Iris pigment epithelial cell (primary cell): ENCODE measurements at regions not wholly inside any gene's neighbourhood (a gene's known extent, or its start where the extent isn't known, plus 50 kb on each side); places are given as distances from the start of the nearest gene placed in this dataset.
A peak's percentile ranks its signal among the peaks of the same experiment; 100 is the strongest.

Experiments
- DNase-seq: peaks from one replicate; pipeline ENCODE4 v3.0.0-alpha.2; 2011; ENCODE audit warnings: low read depth

GRCh38 chr3:115475178-115476041, 147.9 kb upstream of the GAP43 start:
- DNase-seq: no peak

DNA sequence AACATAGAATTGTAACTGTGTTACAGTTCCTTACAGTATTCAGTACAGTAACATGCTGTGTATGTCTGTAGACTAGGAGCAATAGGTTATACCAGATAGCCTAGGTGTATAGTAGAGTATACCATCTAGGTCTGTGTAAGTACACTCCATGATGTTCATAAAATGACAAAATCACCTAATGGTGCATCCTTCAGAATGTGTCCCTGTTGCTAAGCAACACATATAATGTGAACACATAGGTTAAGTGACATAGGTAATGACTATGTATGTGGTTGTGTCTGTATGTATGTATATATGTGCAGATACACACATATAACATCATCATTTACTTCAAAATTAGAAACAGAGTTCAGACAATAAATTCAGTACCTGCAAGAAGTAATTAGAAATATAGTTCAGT, 146.8 kb upstream of the GAP43 start:
- DNase-seq: no peak

GRCh38 chr3:115478359-115478758, 145.0 kb upstream of the GAP43 start:
- DNase-seq: no peak

- no peak for DNase-seq
These were observed 136.4 kb upstream of the GAP43 start for GRCh38 chr3:115486880-115487279.

DNA sequence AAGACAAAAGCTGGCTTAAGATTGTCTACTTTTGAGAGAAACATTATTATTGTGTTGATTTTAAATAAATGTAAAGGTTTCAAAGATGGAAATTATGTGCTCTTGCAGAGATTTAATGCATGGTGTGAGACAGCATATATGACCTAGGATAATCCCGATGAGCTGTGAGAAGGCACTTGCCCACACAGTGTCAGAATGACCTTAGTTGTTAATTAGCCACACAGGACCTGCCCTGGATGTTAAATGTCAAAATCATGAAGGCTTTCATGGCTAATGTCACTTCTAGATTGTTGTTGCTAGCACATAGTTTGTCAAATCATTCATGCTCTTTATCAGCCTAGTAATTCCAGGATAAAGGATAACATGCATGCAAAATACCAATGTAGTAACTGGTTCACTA, 135.3 kb upstream of the GAP43 start:
- no peak for DNase-seq

DNA sequence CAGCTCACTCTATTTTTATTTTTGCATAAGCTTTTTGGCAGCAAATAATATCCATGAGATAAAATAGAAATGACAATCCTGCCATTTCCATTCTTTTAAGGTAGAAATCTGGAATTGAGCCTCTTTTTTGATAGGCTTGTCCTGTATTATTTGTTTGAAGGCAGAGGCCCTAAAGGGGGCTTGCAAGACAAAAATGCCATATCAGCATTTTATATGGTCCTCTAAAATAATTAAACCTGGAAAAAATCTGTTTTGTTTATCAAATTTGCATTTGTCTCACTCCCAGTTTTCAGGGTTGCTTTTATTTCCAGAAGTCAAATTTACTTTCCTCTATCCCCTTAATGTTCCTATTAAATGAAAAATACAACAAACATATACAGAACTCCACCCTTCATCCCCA, 134.9 kb upstream of the GAP43 start:
- no peak for DNase-seq

- no peak for DNase-seq
These were observed 128.5 kb upstream of the GAP43 start for GRCh38 chr3:115494826-115495225.

DNA sequence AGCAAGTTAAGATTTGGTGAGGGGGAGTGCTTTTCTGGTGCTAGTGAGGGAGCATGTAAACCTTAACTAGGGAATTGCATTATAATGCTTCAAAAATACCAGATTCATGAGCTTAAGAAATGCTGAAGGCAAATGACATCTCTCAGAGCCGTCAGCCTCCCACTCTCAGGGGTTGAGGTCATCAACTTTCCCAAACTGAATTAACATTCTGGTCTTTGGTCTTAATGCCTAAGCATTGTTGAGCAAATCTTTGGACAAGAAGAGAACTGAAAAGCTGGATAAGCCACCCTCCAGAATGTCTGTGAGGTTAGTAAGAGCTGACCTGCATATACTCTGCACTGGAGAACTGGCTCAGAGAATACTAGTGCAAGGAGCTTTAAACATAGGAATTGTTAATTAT, 124.9 kb upstream of the GAP43 start:
- DNase-seq: no peak

DNA sequence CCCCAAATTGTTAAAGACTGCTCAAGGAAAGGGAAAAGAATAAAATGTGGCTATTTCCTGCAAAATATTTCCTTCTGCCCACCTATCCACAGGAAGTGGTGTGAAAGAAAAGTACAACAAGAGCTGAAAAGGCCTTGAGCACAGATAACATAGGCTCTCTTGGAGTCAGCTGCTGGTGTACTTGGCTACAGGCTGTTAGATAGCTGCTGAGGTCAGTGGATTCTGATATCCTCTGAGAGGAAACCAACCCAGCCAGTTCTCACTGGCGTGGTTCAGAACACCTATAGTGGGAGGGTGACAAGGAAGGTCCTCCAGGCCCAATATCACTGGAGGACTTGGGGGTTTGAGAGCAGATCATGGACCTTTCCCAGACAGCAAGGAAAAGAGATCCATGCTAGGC, 124.4 kb upstream of the GAP43 start:
- no peak for DNase-seq

GRCh38 chr3:115499666-115500065, 123.6 kb upstream of the GAP43 start:
- no peak for DNase-seq

GRCh38 chr3:115500795-115501194, 122.5 kb upstream of the GAP43 start:
- DNase-seq: no peak

GRCh38 chr3:115502128-115502527, 121.2 kb upstream of the GAP43 start:
- no peak for DNase-seq

DNA sequence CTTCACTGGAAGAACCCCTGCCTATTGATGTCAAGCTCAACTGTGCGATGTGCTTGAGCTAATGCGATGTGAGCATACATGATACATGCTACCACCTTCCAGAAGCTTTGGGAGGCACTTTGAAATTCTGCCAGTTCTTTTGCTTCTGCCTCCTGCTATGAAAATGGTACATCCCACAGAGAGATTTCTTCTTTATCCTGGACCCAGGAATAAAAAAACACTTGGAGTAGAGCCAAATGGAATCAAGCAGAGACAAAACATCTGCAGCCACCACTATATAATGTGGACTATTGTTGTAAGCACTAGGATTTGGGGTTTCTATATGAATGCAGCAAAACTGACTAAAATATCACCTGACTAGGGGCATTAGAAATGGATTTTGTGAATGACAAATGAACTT, 119.9 kb upstream of the GAP43 start:
- no peak for DNase-seq

DNA sequence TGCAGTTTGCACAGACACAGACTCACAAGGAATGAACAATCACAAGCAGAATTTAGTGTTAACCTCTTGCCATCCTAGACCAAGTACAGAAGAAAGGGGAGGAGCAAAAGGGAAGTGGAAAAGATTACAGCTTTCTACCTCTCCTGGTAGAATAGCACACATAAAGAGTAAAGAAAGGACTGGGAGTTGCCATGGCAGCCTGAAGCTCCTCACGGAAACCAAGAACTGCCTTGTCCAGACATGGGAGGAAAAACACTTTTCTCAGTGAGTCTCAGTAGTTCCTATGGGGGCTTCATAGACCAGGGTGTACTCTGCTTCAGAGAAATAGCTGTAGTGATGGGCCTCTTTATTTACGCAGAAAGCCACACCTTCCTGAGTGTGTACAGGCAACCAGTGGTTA, 114.7 kb upstream of the GAP43 start:
- no peak for DNase-seq

- peak; percentile 25 for DNase-seq
These were observed 110.5 kb upstream of the GAP43 start for GRCh38 chr3:115512565-115513415.

GRCh38 chr3:115513416-115513800, 109.9 kb upstream of the GAP43 start:
- DNase-seq: no peak

GRCh38 chr3:115517457-115518050, 105.8 kb upstream of the GAP43 start:
- no peak for DNase-seq

- DNase-seq: peak; percentile 45
These were observed 105.0 kb upstream of the GAP43 start for GRCh38 chr3:115518100-115518852.

GRCh38 chr3:115520241-115520640, 103.1 kb upstream of the GAP43 start:
- no peak for DNase-seq

GRCh38 chr3:115520651-115521245, 102.6 kb upstream of the GAP43 start:
- DNase-seq: no peak

DNA sequence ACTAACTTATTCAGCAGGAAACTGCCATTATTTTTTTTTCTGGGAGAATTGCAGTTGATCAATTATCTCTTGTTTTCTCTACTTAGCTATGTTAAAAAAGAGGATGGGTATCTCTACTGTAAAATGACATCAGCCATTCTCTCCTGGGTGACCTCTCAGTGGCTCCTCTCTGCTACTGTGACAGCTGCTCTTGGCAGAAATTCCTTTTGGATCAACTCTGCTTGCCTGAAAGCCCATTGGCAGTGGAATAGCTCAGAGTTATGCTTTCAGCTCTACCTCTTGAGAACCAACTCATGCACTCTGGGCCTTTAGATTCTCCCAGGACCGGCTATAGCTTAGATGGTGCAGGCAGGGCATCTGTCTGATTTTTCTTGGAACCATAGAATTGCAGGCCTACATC, 99.9 kb upstream of the GAP43 start:
- DNase-seq: no peak

DNA sequence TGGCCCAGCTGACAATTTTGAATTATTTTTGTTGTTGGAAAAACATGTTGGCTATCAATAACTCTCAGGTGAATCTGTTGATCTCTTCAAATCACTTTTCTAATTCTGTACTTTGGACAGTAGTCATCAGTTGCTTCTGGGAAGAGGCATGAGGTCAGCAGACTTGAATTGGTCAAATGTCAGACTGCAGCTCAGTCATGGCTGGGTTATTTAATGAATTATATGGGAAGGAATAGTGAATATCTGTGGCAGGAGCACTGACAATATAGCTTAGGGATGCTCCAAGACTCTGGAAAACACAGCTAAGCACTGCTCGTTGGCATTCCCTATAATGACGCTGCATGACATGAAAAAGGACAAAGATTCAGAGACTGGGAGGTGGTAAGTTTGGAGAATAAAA, 98.8 kb upstream of the GAP43 start:
- no peak for DNase-seq
